RWPE1 (cell line): ENCODE measurements at regions not wholly inside any gene's neighbourhood (a gene's known extent, or its start where the extent isn't known, plus 50 kb on each side); places are given as distances from the start of the nearest gene placed in this dataset.

ENCODE experiments used
- CTCF ChIA-PET: fragments of 350-600 bp; sonication (Branson Sonifier 250); formaldehyde crosslinking; extraction: SDS; loops from one replicate; lab custom pipeline; 2021; lab: Yijun Ruan, JAX
- POLR2A ChIA-PET: fragments of 400-600 bp; formaldehyde crosslinking; extraction: SDS; loops from one replicate; lab custom pipeline; 2020; ENCODE audit warnings: antibody characterized with exemption; ENCODE audit not compliant: low non-redundant PET; lab: Yijun Ruan, JAX
- DNase-seq: peaks from one replicate; pipeline ENCODE4 v3.0.0; 2012; ENCODE audit warnings: low spot score
- H3K27ac ChIP-seq: fragments of 450-650 bp; 2 replicates; pipeline ENCODE4 v1.5.1; 2017
- CTCF ChIP-seq: fragments of 450-650 bp; conservative IDR thresholded peaks from 2 replicates; pipeline ENCODE4 v1.5.1; 2017; ENCODE audit warnings: low read depth, mild to moderate bottlenecking

GRCh38 chr11:10918275-10918674 is 60.4 kb upstream of the ZBED5 start:
- no peak overlapping the region for H3K27ac ChIP-seq
- ChIA-PET CTCF (no interaction called here), POLR2A (no interaction called here)

GRCh38 chr11:10917802-10918201 is 59.9 kb upstream of the ZBED5 start:
- ChIA-PET POLR2A (no interaction called here), CTCF (interaction anchor here (0.6 kb wide), 1 partner anchor 39 kb away, joined by 3 read pairs; no protein-coding TSS in a partner anchor)
- DNase-seq = no peak

More at GRCh38 chr11:10918275-10918674, 60.4 kb upstream of the ZBED5 start:
- DNase-seq = no peak
- no peak for TF ChIP-seq CTCF

GRCh38 chr11:10916665-10917064 is 58.8 kb upstream of the ZBED5 start:
- ChIA-PET POLR2A (no interaction called here), CTCF (no interaction called here)
- H3K27ac ChIP-seq = peak overlapping the region; percentile 44; the same call in 1 of the 2 replicates
- no peak for TF ChIP-seq CTCF
- no peak for DNase-seq

More at GRCh38 chr11:10917802-10918201, 59.9 kb upstream of the ZBED5 start:
- H3K27ac ChIP-seq = peak overlapping the region; percentile 35; the same call in 1 of the 2 replicates
- TF ChIP-seq CTCF = no peak

GRCh38 chr11:10914050-10914449 is 56.2 kb upstream of the ZBED5 start:
- no peak for TF ChIP-seq CTCF
- no peak for DNase-seq
- ChIA-PET POLR2A (interaction anchor here (0.8 kb wide), 1 partner anchor 14 kb away, joined by 4 read pairs; no protein-coding TSS in a partner anchor), CTCF (interaction anchor here (0.6 to 0.7 kb wide), 2 partner anchors 35 to 1587 kb away, joined by 3 to 4 read pairs; no protein-coding TSS in a partner anchor)
- no peak overlapping the region for H3K27ac ChIP-seq

- no peak for DNase-seq
- ChIA-PET CTCF (interaction anchor here (0.6 to 0.7 kb wide), 4 partner anchors 108 to 1083 kb away, joined by 3 to 5 read pairs (median 4); no protein-coding TSS in a partner anchor), POLR2A (no interaction called here)
- no peak overlapping the region for H3K27ac ChIP-seq
- TF ChIP-seq CTCF = no peak
Observed at GRCh38 chr11:10913075-10913474, 55.2 kb upstream of the ZBED5 start.

GRCh38 chr11:10911907-10912306 is 54.1 kb upstream of the ZBED5 start:
- POLR2A ChIA-PET = interaction anchor here (0.5 kb wide), 1 partner anchor 104 kb away, joined by 8 read pairs; no protein-coding TSS in a partner anchor
- CTCF ChIA-PET = interaction anchor here (0.6 to 1.1 kb wide), 3 partner anchors 71 to 119 kb away, joined by 3 read pairs; no protein-coding TSS in a partner anchor
- TF ChIP-seq CTCF = no peak
- no peak for DNase-seq
- H3K27ac ChIP-seq = no peak overlapping the region
